ENCODE measurements at regions not wholly inside any gene's neighbourhood (a gene's known extent, or its start where the extent isn't known, plus 50 kb on each side); places are given as distances from the start of the nearest gene placed in this dataset.

DNA sequence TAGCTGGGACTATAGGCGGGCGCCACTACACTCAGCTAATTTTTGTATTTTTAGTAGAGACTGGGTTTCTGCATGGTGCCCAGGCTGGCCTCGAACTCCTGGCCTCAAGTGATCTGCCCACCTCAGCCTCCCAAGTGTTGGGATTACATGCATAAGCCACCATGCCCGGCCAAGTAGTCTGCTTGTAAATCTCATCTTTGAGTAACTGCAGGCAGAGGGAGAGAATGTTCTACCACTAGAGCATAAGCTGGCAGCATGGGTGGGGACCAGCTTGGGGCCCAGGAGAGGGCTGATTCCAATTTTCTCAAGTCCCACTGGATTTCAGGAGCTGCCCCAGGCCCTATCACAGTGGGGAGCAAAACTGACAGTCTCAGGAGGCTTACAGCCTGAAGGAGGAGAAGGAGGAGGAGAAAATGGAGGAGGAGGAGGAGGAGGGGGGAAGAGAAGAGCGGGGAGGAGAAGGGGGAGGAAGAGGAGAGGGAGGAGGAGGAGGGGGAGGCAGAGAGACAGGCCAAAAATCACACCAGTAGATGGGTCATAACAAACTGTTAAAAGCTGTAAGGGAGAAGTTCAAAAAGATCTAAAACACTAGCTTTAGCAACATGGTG, 229.1 kb upstream of the IGF1R start:
- no peak for TF ChIP-seq EZH2phosphoT487 (IDR thresholded peaks at IDR 0.05; ENCODE audit: insufficient read depth, low read depth)
- TF ChIP-seq EZH2 (IDR thresholded peaks at IDR 0.05; ENCODE audit: insufficient read depth, poor library complexity, severe bottlenecking): no peak
- in situ Hi-C loops (cut with MboI): loop anchor here (10.0 kb wide), 1 partner anchor 114 kb away; no protein-coding TSS in a partner anchor
- peaks cover 35% of the 10 kb centered on the region for H3K27me3 ChIP-seq (replicated peaks; ENCODE audit: insufficient read depth)

DNA sequence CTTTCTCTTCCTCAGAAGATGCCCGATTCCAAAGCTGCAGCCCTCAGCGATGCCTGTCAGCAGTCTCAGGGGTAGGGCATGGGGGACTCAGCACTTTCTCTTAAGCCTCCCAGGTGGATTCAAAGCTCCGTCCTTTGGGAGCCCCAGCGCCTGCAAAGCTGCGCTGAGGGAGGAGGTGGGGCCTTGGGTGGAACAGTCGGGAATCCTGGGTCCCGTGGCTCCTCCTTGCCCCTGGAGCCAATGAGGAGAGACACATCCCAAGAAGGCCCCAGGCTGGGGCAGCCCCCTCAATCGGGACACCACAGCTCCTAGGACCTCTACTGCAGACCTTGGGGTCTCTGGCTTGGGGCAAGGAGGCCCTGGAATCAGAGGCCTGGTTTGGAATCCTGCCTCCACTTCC, 227.5 kb upstream of the IGF1R start:
- in situ Hi-C loops (cut with MboI): no loop called here
- Histone ChIP-seq H3K27ac (no peak overlapping the region), H2AFZ (0 out of 2 replicates have a peak overlapping the region, but pooled peaks have one; percentile 21), H3K36me3 (ENCODE audit: low read depth) (no peaks in the 10 kb centered on the region), H3K4me3 (no peak overlapping the region), H4K20me1 (ENCODE audit: insufficient read depth) (no peaks in the 10 kb centered on the region), H3K27me3 (replicated peaks; ENCODE audit: insufficient read depth) (peaks cover 39% of the 10 kb centered on the region), H3F3A (ENCODE audit: insufficient read depth) (no peaks in the 10 kb centered on the region), H3K9ac (no peak overlapping the region), H3K9me3 (ENCODE audit: low read depth) (no peaks in the 10 kb centered on the region), H3K4me2 (ENCODE audit: unreplicated experiment) (no peak overlapping the region), H3K4me1 (ENCODE audit: insufficient read depth) (no peaks in the 10 kb centered on the region), H3K79me2 (ENCODE audit: insufficient read depth) (no peaks in the 10 kb centered on the region), H3K9me2 (ENCODE audit: insufficient read depth) (no peaks in the 10 kb centered on the region)
- peak; percentile 4 for DNase-seq
- WGBS, 2 experiments (ENCODE audit: low coverage in 1 of 2, low lambda C conversion rate in 2 of 2, missing lambda C conversion rate in 2 of 2): 36 to 40% methylated on average over 8 of the region's 8 CpGs
- peak; percentile 49 for TF ChIP-seq EZH2 (IDR thresholded peaks at IDR 0.05; ENCODE audit: insufficient read depth, poor library complexity, severe bottlenecking)
- no peak for TF ChIP-seq EZH2phosphoT487 (IDR thresholded peaks at IDR 0.05; ENCODE audit: insufficient read depth, low read depth)

More for the DNA sequence above, 229.1 kb upstream of the IGF1R start:
- no peaks in the 10 kb centered on the region for H3K36me3 ChIP-seq (ENCODE audit: low read depth)
- H3K4me3 ChIP-seq: no peak overlapping the region
- H3K9ac ChIP-seq: no peak overlapping the region
- no peaks in the 10 kb centered on the region for H3F3A ChIP-seq (ENCODE audit: insufficient read depth)
- DNase-seq: no peak
- no peaks in the 10 kb centered on the region for H3K9me3 ChIP-seq (ENCODE audit: low read depth)
- no peaks in the 10 kb centered on the region for H3K9me2 ChIP-seq (ENCODE audit: insufficient read depth)
- H4K20me1 ChIP-seq (ENCODE audit: insufficient read depth): no peaks in the 10 kb centered on the region
- H3K4me1 ChIP-seq (ENCODE audit: insufficient read depth): no peaks in the 10 kb centered on the region
- no peak overlapping the region for H3K4me2 ChIP-seq (ENCODE audit: unreplicated experiment)
- 48 to 54% methylated on average over 4 to 5 of the region's 5 CpGs for WGBS, 2 experiments (ENCODE audit: low coverage in 1 of 2, low lambda C conversion rate in 2 of 2, missing lambda C conversion rate in 2 of 2)
- H2AFZ ChIP-seq: no peak overlapping the region
- no peak overlapping the region for H3K27ac ChIP-seq
- no peaks in the 10 kb centered on the region for H3K79me2 ChIP-seq (ENCODE audit: insufficient read depth)

GRCh38 chr15:98421419-98422129, 226.8 kb upstream of the IGF1R start:
- in situ Hi-C loops (cut with MboI): no loop called here
- H3K9ac ChIP-seq: no peak overlapping the region
- 4 to 5% methylated on average over 58 to 59 of the region's 62 CpGs for WGBS, 2 experiments (ENCODE audit: low coverage in 1 of 2, low lambda C conversion rate in 2 of 2, missing lambda C conversion rate in 2 of 2)
- no peaks in the 10 kb centered on the region for H3K79me2 ChIP-seq (ENCODE audit: insufficient read depth)
- H3K9me3 ChIP-seq (ENCODE audit: low read depth): no peaks in the 10 kb centered on the region
- H3K4me3 ChIP-seq: peak overlapping the region; percentile 15; the same call in 1 of the 2 replicates
- TF ChIP-seq EZH2 (IDR thresholded peaks at IDR 0.05; ENCODE audit: insufficient read depth, poor library complexity, severe bottlenecking) (no peak), EZH2phosphoT487 (IDR thresholded peaks at IDR 0.05; ENCODE audit: insufficient read depth, low read depth) (no peak)
- H3K36me3 ChIP-seq (ENCODE audit: low read depth): no peaks in the 10 kb centered on the region
- no peaks in the 10 kb centered on the region for H3K9me2 ChIP-seq (ENCODE audit: insufficient read depth)
- peak overlapping the region; percentile 21; the same call in 1 of the 2 replicates for H2AFZ ChIP-seq
- peak; percentile 75 for DNase-seq
- peak overlapping the region; percentile 47 for H3K4me2 ChIP-seq (ENCODE audit: unreplicated experiment)
- peaks cover 39% of the 10 kb centered on the region for H3K27me3 ChIP-seq (replicated peaks; ENCODE audit: insufficient read depth)
- no peak overlapping the region for H3K27ac ChIP-seq
- H3K4me1 ChIP-seq (ENCODE audit: insufficient read depth): no peaks in the 10 kb centered on the region
- no peaks in the 10 kb centered on the region for H3F3A ChIP-seq (ENCODE audit: insufficient read depth)
- H4K20me1 ChIP-seq (ENCODE audit: insufficient read depth): no peaks in the 10 kb centered on the region

GRCh38 chr15:98422130-98422478, 226.2 kb upstream of the IGF1R start:
- WGBS, 2 experiments (ENCODE audit: low coverage in 1 of 2, low lambda C conversion rate in 2 of 2, missing lambda C conversion rate in 2 of 2): 13 to 16% methylated on average over 13 of the region's 13 CpGs
- TF ChIP-seq EZH2 (IDR thresholded peaks at IDR 0.05; ENCODE audit: insufficient read depth, poor library complexity, severe bottlenecking) (no peak), EZH2phosphoT487 (IDR thresholded peaks at IDR 0.05; ENCODE audit: insufficient read depth, low read depth) (no peak)

More at GRCh38 chr15:98422130-98422478, 226.2 kb upstream of the IGF1R start:
- no peak overlapping the region for H3K4me3 ChIP-seq
- no peaks in the 10 kb centered on the region for H4K20me1 ChIP-seq (ENCODE audit: insufficient read depth)
- 0 out of 2 replicates have a peak overlapping the region, but pooled peaks have one; percentile 21 for H2AFZ ChIP-seq
- H3K36me3 ChIP-seq (ENCODE audit: low read depth): no peaks in the 10 kb centered on the region
- H3K4me2 ChIP-seq (ENCODE audit: unreplicated experiment): no peak overlapping the region
- H3K79me2 ChIP-seq (ENCODE audit: insufficient read depth): no peaks in the 10 kb centered on the region
- H3K27me3 ChIP-seq (replicated peaks; ENCODE audit: insufficient read depth): peaks cover 40% of the 10 kb centered on the region
- DNase-seq: no peak
- H3K27ac ChIP-seq: no peak overlapping the region
- H3K9me3 ChIP-seq (ENCODE audit: low read depth): no peaks in the 10 kb centered on the region
- no peaks in the 10 kb centered on the region for H3K4me1 ChIP-seq (ENCODE audit: insufficient read depth)
- in situ Hi-C loops (cut with MboI): no loop called here
- H3F3A ChIP-seq (ENCODE audit: insufficient read depth): no peaks in the 10 kb centered on the region
- no peak overlapping the region for H3K9ac ChIP-seq
- no peaks in the 10 kb centered on the region for H3K9me2 ChIP-seq (ENCODE audit: insufficient read depth)
